ENCODE measurements at regions not wholly inside any gene's neighbourhood (a gene's known extent, or its start where the extent isn't known, plus 50 kb on each side); places are given as distances from the start of the nearest gene placed in this dataset.

- DNase-seq (ENCODE audit: low read depth): no peak
- no peak for TF ChIP-seq CTCF (conservative IDR thresholded peaks at IDR 0.05; ENCODE audit: control insufficient read depth, insufficient read depth, low read depth, low read length)
- no peak overlapping the region for H3K4me3 ChIP-seq (ENCODE audit: control insufficient read depth, low read depth, low read length)
These were observed 50.2 kb upstream of the LYZL1 start for GRCh38 chr10:29238523-29239135.

All from fibroblast of mammary gland (primary cell).